Peyer's patch (tissue), 4 donors: ENCODE measurements at regions not wholly inside any gene's neighbourhood (a gene's known extent, or its start where the extent isn't known, plus 50 kb on each side); places are given as distances from the start of the nearest gene placed in this dataset.

Experiments used
- DNase-seq, 3 donors: peaks; one replicate each; pipeline ENCODE4 v3.0.0-alpha.2; 2017 to 2019
- H3K27ac ChIP-seq, 4 donors: fragments of 200-600 bp; sonication (generic); one replicate each; pipeline ENCODE4 v1.5.1; 2016 to 2019
- H3K27me3 ChIP-seq, 2 donors: fragments of 200-600 bp; sonication (generic); one replicate each; pipeline ENCODE4 v1.5.1; 2019
- H3K36me3 ChIP-seq, 3 donors: fragments of 200-600 bp; sonication (generic); one replicate each; pipeline ENCODE4 v1.5.1; 2016 to 2019
- H3K4me1 ChIP-seq, 4 donors: fragments of 200-600 bp; sonication (generic); one replicate each; pipeline ENCODE4 v1.5.1; 2016 to 2019
- H3K4me3 ChIP-seq, 4 donors: fragments of 200-600 bp; sonication (generic); 1 replicate in 3 of 4; 2 replicates in 1 of 4; pipeline ENCODE4 v1.5.1; 2016 to 2019; ENCODE audit warnings: mild to moderate bottlenecking in 1 of 4
- H3K9me3 ChIP-seq, 4 donors: fragments of 200-600 bp; sonication (generic); one replicate each; pipeline ENCODE4 v1.5.1; 2016 to 2019; ENCODE audit warnings: mild to moderate bottlenecking in 1 of 4
- CTCF ChIP-seq, 6 experiments: fragments of 450-650 bp in 4 of 6; fragments of 200-600 bp in 2 of 6; sonication (generic) in 1 of 6; IDR thresholded peaks; one replicate each; pipeline ENCODE4 v1.5.1; 2017 to 2019; ENCODE audit warnings: antibody characterized with exemption in 6 of 6, mild to moderate bottlenecking in 3 of 6, moderate library complexity in 1 of 6
- POLR2A ChIP-seq, 2 donors: fragments of 450-650 bp; IDR thresholded peaks; one replicate each; pipeline ENCODE4 v1.5.1; 2017; ENCODE audit warnings: antibody characterized with exemption in 2 of 2, mild to moderate bottlenecking in 2 of 2, moderate library complexity in 2 of 2

- Histone ChIP-seq H3K4me3 (no peak overlapping the region), H3K9me3 (no peaks in the 10 kb centered on the region), H3K27me3 (no peaks in the 10 kb centered on the region), H3K4me1 (no peaks in the 10 kb centered on the region), H3K27ac (no peak overlapping the region), H3K36me3 (no peaks in the 10 kb centered on the region)
- TF ChIP-seq CTCF (IDR thresholded peaks at IDR 0.05), result no peak
- no peak for TF ChIP-seq POLR2A (IDR thresholded peaks at IDR 0.05)
- DNase-seq, result no peak
Measured at GRCh38 chr10:117884592-117884991, 162.1 kb downstream of the RAB11FIP2 start.

GRCh38 chr10:117885206-117885829 is 161.4 kb downstream of the RAB11FIP2 start:
- no peak overlapping the region for H3K27ac ChIP-seq
- no peaks in the 10 kb centered on the region for H3K9me3 ChIP-seq
- no peak for DNase-seq
- H3K4me1 ChIP-seq, result no peaks in the 10 kb centered on the region
- no peak for TF ChIP-seq POLR2A (IDR thresholded peaks at IDR 0.05)
- TF ChIP-seq CTCF (IDR thresholded peaks at IDR 0.05), result no peak
- H3K27me3 ChIP-seq, result no peaks in the 10 kb centered on the region
- no peak overlapping the region for H3K4me3 ChIP-seq
- H3K36me3 ChIP-seq, result no peaks in the 10 kb centered on the region

- DNase-seq, result no peak
- Histone ChIP-seq H3K36me3 (no peaks in the 10 kb centered on the region), H3K27ac (no peak overlapping the region), H3K4me1 (no peaks in the 10 kb centered on the region), H3K27me3 (no peaks in the 10 kb centered on the region), H3K4me3 (no peak overlapping the region), H3K9me3 (no peaks in the 10 kb centered on the region)
- TF ChIP-seq POLR2A (IDR thresholded peaks at IDR 0.05) (no peak), CTCF (IDR thresholded peaks at IDR 0.05) (no peak)
Measured at GRCh38 chr10:117886766-117887165, 160.0 kb downstream of the RAB11FIP2 start.

- Histone ChIP-seq H3K9me3 (no peaks in the 10 kb centered on the region), H3K4me3 (no peak overlapping the region), H3K36me3 (no peaks in the 10 kb centered on the region), H3K27me3 (no peaks in the 10 kb centered on the region), H3K4me1 (no peaks in the 10 kb centered on the region), H3K27ac (no peak overlapping the region)
- TF ChIP-seq POLR2A (IDR thresholded peaks at IDR 0.05), result no peak
- TF ChIP-seq CTCF (IDR thresholded peaks at IDR 0.05), result no peak
- DNase-seq, result no peak
Measured at GRCh38 chr10:117889664-117890063, 157.1 kb downstream of the RAB11FIP2 start.

- Histone ChIP-seq H3K9me3 (no peaks in the 10 kb centered on the region), H3K27me3 (no peaks in the 10 kb centered on the region), H3K4me3 (no peak overlapping the region), H3K27ac (no peak overlapping the region), H3K36me3 (no peaks in the 10 kb centered on the region), H3K4me1 (no peaks in the 10 kb centered on the region)
- no peak for TF ChIP-seq CTCF (IDR thresholded peaks at IDR 0.05)
- TF ChIP-seq POLR2A (IDR thresholded peaks at IDR 0.05), result no peak
- DNase-seq, result no peak
Measured at GRCh38 chr10:117892681-117893220, 154.0 kb downstream of the RAB11FIP2 start.
